H1 (cell line): ENCODE measurements at regions not wholly inside any gene's neighbourhood (a gene's known extent, or its start where the extent isn't known, plus 50 kb on each side); places are given as distances from the start of the nearest gene placed in this dataset.

ENCODE experiments used
- ATF3 ChIP-seq: IDR thresholded peaks from 2 replicates; pipeline ENCODE4 v1.6.1; 2011; ENCODE audit warnings: low read depth, mild to moderate bottlenecking, low read length; ENCODE audit not compliant: insufficient read depth
- CHD1 ChIP-seq: IDR thresholded peaks from 2 replicates; pipeline ENCODE4 v1.6.1; 2012; ENCODE audit warnings: low read depth, low read length, improper control_type of control experiment
- CHD2 ChIP-seq: IDR thresholded peaks from 2 replicates; pipeline ENCODE4 v1.6.1; 2012; ENCODE audit warnings: low read length, improper control_type of control experiment
- CTCF ChIP-seq, 3 experiments: IDR thresholded peaks; 1 replicate in 2 of 3; 2 replicates in 1 of 3; pipeline versions ENCODE4 v1.5.1 to v1.6.1; 2011; ENCODE audit warnings: low read length in 3 of 3, mild to moderate bottlenecking in 3 of 3, inconsistent platforms in 2 of 3, low read depth in 1 of 3, moderate library complexity in 1 of 3; ENCODE audit not compliant: insufficient read depth in 1 of 3; ENCODE audit errors: control extremely low read depth in 1 of 3
- EZH2 ChIP-seq: fragments of 200-600 bp; sonication (generic); IDR thresholded peaks from 2 replicates; pipeline ENCODE4 v1.7.1; 2012; ENCODE audit warnings: low read depth, mild to moderate bottlenecking, moderate library complexity, low read length, inconsistent platforms; ENCODE audit not compliant: severe bottlenecking
- MAX ChIP-seq: IDR thresholded peaks from 2 replicates; pipeline ENCODE4 v1.6.1; 2012; ENCODE audit warnings: inconsistent platforms
- POLR2A ChIP-seq, 2 experiments: IDR thresholded peaks; 1 replicate in 1 of 2; 2 replicates in 1 of 2; pipeline ENCODE4 v1.6.1; 2011; ENCODE audit warnings: low read depth in 2 of 2, low read length in 2 of 2, mild to moderate bottlenecking in 2 of 2; ENCODE audit errors: control extremely low read depth in 1 of 2
- POLR2AphosphoS5 ChIP-seq: IDR thresholded peaks from 2 replicates; pipeline ENCODE4 v1.6.1; 2011; ENCODE audit warnings: low read depth, low read length
- RAD21 ChIP-seq, 2 experiments: IDR thresholded peaks in 1 of 2; conservative IDR thresholded peaks in 1 of 2; 2 replicates each; pipeline ENCODE4 v1.6.1; 2011; ENCODE audit warnings: low read depth in 2 of 2, low read length in 2 of 2, improper control_type of control experiment in 1 of 2, inconsistent platforms in 1 of 2, mild to moderate bottlenecking in 1 of 2, moderate library complexity in 1 of 2
- SUZ12 ChIP-seq: fragments of 200-600 bp; sonication (generic); IDR thresholded peaks from 2 replicates; pipeline ENCODE4 v1.6.1; 2012; ENCODE audit warnings: mild to moderate bottlenecking, inconsistent platforms, low read length, moderate library complexity, mixed read lengths
- TAF7 ChIP-seq: optimal IDR thresholded peaks from 2 replicates; pipeline ENCODE3; 2011; ENCODE audit warnings: low read depth, mild to moderate bottlenecking, inconsistent platforms, low read length, moderate library complexity, borderline replicate concordance
- TBP ChIP-seq: IDR thresholded peaks from 2 replicates; pipeline ENCODE4 v1.6.1; 2011; ENCODE audit warnings: low read depth, low read length, improper control_type of control experiment
- YY1 ChIP-seq: IDR thresholded peaks from 2 replicates; pipeline ENCODE4 v1.6.1; 2011; ENCODE audit warnings: low read depth, mild to moderate bottlenecking, low read length
- ZNF274 ChIP-seq: IDR thresholded peaks from 2 replicates; pipeline ENCODE4 v1.7.0; 2012; ENCODE audit warnings: low read length, borderline replicate concordance; ENCODE audit errors: extremely low read depth

- no peak for TF ChIP-seq CTCF (IDR thresholded peaks at IDR 0.05; ENCODE audit: control extremely low read depth in 1 of 3, insufficient read depth in 1 of 3, low read depth in 1 of 3, low read length in 3 of 3)
- TF ChIP-seq POLR2A (IDR thresholded peaks at IDR 0.05; ENCODE audit: control extremely low read depth in 1 of 2, low read depth in 2 of 2, low read length in 2 of 2), result no peak
- no peak for TF ChIP-seq TBP
- no peak for TF ChIP-seq CHD2
- TF ChIP-seq MAX, result no peak
- TF ChIP-seq CHD1, result no peak
- no peak for TF ChIP-seq TAF7
- no peak for TF ChIP-seq POLR2AphosphoS5
- TF ChIP-seq ATF3, result no peak
- no peak for TF ChIP-seq SUZ12
- TF ChIP-seq ZNF274, result no peak
- no peak for TF ChIP-seq EZH2
- TF ChIP-seq RAD21 (IDR thresholded peaks at IDR 0.05 in 1 of 2, conservative IDR thresholded peaks at IDR 0.05 in 1 of 2; ENCODE audit: low read depth in 2 of 2, low read length in 2 of 2), result no peak
- TF ChIP-seq YY1, result no peak
Measured at GRCh38 chr5:39662945-39663344, 238.2 kb upstream of the DAB2 start.
